H9 (cell line): ENCODE measurements at regions not wholly inside any gene's neighbourhood (a gene's known extent, or its start where the extent isn't known, plus 50 kb on each side); places are given as distances from the start of the nearest gene placed in this dataset.

Source experiments
- DNase-seq: peaks from one replicate; pipeline ENCODE4 v3.0.0-alpha.2; 2017
- H2AFZ ChIP-seq: one replicate; pipeline ENCODE4 v1.6.1; 2013; ENCODE audit warnings: mild to moderate bottlenecking, low read length, control low read depth, moderate library complexity
- H2AK5ac ChIP-seq: 2 replicates; pipeline ENCODE4 v1.6.1; 2013; ENCODE audit warnings: low read length, control low read depth, mixed read lengths; ENCODE audit not compliant: insufficient read length
- H2BK120ac ChIP-seq: one replicate; pipeline ENCODE4 v1.6.1; 2013; ENCODE audit warnings: low read depth, mild to moderate bottlenecking, low read length, control low read depth, inconsistent platforms; ENCODE audit not compliant: poor library complexity, severe bottlenecking
- H2BK12ac ChIP-seq: 2 replicates; pipeline ENCODE4 v1.6.1; 2013; ENCODE audit warnings: low read length, control low read depth, mixed read lengths, low read depth; ENCODE audit not compliant: insufficient read length
- H2BK15ac ChIP-seq: 2 replicates; pipeline ENCODE4 v1.6.1; 2013; ENCODE audit warnings: low read depth, low read length, control low read depth
- H2BK20ac ChIP-seq: one replicate; pipeline ENCODE4 v1.6.1; 2013; ENCODE audit warnings: low read depth, mild to moderate bottlenecking, low read length, control low read depth, inconsistent platforms; ENCODE audit not compliant: poor library complexity, severe bottlenecking
- H2BK5ac ChIP-seq: 2 replicates; pipeline ENCODE4 v1.6.1; 2013; ENCODE audit warnings: low read length, control low read depth, mixed read lengths; ENCODE audit not compliant: insufficient read length
- H3K14ac ChIP-seq: 2 replicates; pipeline ENCODE4 v1.6.1; 2013; ENCODE audit warnings: low read length, control low read depth; ENCODE audit not compliant: insufficient read depth
- H3K18ac ChIP-seq: 2 replicates; pipeline ENCODE4 v1.6.1; 2013; ENCODE audit warnings: low read depth, mild to moderate bottlenecking, mixed read lengths, low read length, control low read depth; ENCODE audit not compliant: insufficient read length
- H3K23ac ChIP-seq: 2 replicates; pipeline ENCODE4 v1.6.1; 2013; ENCODE audit warnings: low read length, control low read depth, mixed read lengths, low read depth; ENCODE audit not compliant: insufficient read length
- H3K23me2 ChIP-seq: 2 replicates; pipeline ENCODE4 v1.6.1; 2013; ENCODE audit warnings: low read depth, mild to moderate bottlenecking, mixed read lengths, low read length, control low read depth; ENCODE audit not compliant: insufficient read length, poor library complexity, severe bottlenecking
- H3K27ac ChIP-seq: 2 replicates; pipeline ENCODE4 v1.5.1; 2013; ENCODE audit warnings: low read length, control low read depth, mixed read lengths, low read depth; ENCODE audit not compliant: insufficient read length
- H3K27me3 ChIP-seq: 2 replicates; pipeline ENCODE4 v1.6.1; 2013; ENCODE audit warnings: low read length, control low read depth, inconsistent platforms; ENCODE audit not compliant: insufficient read depth
- H3K4ac ChIP-seq: 2 replicates; pipeline ENCODE4 v1.6.1; 2013; ENCODE audit warnings: low read depth, mild to moderate bottlenecking, control low read depth, inconsistent platforms, low read length, moderate library complexity
- H3K4me1 ChIP-seq: 2 replicates; pipeline ENCODE4 v1.6.1; 2013; ENCODE audit warnings: low read length, control low read depth, inconsistent platforms; ENCODE audit not compliant: insufficient read depth
- H3K4me2 ChIP-seq: 2 replicates; pipeline ENCODE4 v1.6.1; 2013; ENCODE audit warnings: low read length, control low read depth, mixed read lengths; ENCODE audit not compliant: insufficient read length, insufficient read depth
- H3K56ac ChIP-seq: 2 replicates; pipeline ENCODE4 v1.6.1; 2013; ENCODE audit warnings: low read depth, mild to moderate bottlenecking, mixed read lengths, low read length, control low read depth; ENCODE audit not compliant: insufficient read length
- H3K79me1 ChIP-seq: 2 replicates; pipeline ENCODE4 v1.6.1; 2013; ENCODE audit warnings: low read depth, mild to moderate bottlenecking, moderate library complexity, low read length, control low read depth, inconsistent platforms; ENCODE audit not compliant: insufficient read depth, poor library complexity, severe bottlenecking
- H3K79me2 ChIP-seq: 2 replicates; pipeline ENCODE4 v1.6.1; 2013; ENCODE audit warnings: low read length, control low read depth, inconsistent platforms; ENCODE audit not compliant: insufficient read depth
- H3K9ac ChIP-seq: 2 replicates; pipeline ENCODE4 v1.6.1; 2013; ENCODE audit warnings: low read length, control low read depth, mixed read lengths; ENCODE audit not compliant: insufficient read length; ENCODE audit errors: extremely low read depth
- H3K9me3 ChIP-seq: one replicate; pipeline ENCODE4 v1.6.1; 2013; ENCODE audit warnings: low read depth, low read length, inconsistent platforms; ENCODE audit not compliant: control insufficient read depth
- H3T11ph ChIP-seq: one replicate; pipeline ENCODE4 v1.6.1; 2013; ENCODE audit warnings: mild to moderate bottlenecking, low read length, control low read depth, inconsistent platforms
- H4K20me1 ChIP-seq: one replicate; pipeline ENCODE4 v1.6.1; 2013; ENCODE audit not compliant: control insufficient read depth, insufficient read length, insufficient read depth
- H4K5ac ChIP-seq: 2 replicates; pipeline ENCODE4 v1.6.1; 2013; ENCODE audit warnings: low read depth, mild to moderate bottlenecking, mixed read lengths, low read length, control low read depth; ENCODE audit not compliant: insufficient read length
- H4K8ac ChIP-seq: replicated peaks from 2 replicates; pipeline ENCODE4 v1.6.1; 2013; ENCODE audit warnings: low read length, control low read depth, mixed read lengths, low read depth; ENCODE audit not compliant: insufficient read length
- H4K91ac ChIP-seq: 2 replicates; pipeline ENCODE4 v1.6.1; 2013; ENCODE audit warnings: low read depth, mild to moderate bottlenecking, moderate library complexity, mixed read lengths, low read length, control low read depth; ENCODE audit not compliant: insufficient read length
- H3K27ac Mint-ChIP-seq, 3 experiments: 2 replicates in 2 of 3; 3 replicates in 1 of 3; pipeline ENCODE4 v1.8.0; 2020 to 2021; ENCODE audit warnings: mixed read lengths in 3 of 3, mild to moderate bottlenecking in 1 of 3, moderate library complexity in 1 of 3
- H3K27me3 Mint-ChIP-seq: 2 replicates; pipeline ENCODE4 v1.8.0; 2021; ENCODE audit warnings: low read depth, mild to moderate bottlenecking, moderate library complexity, mixed read lengths
- H3K36me3 Mint-ChIP-seq, 3 experiments: 2 replicates in 2 of 3; 3 replicates in 1 of 3; pipeline ENCODE4 v1.8.0; 2020 to 2021; ENCODE audit warnings: low read depth in 3 of 3, mixed read lengths in 3 of 3; ENCODE audit not compliant: insufficient read depth in 1 of 3
- H3K4me1 Mint-ChIP-seq, 2 experiments: 2 replicates each; pipeline ENCODE4 v1.8.0; 2020; ENCODE audit warnings: mixed read lengths in 2 of 2
- H3K4me3 Mint-ChIP-seq, 2 experiments: 2 replicates in 1 of 2; 3 replicates in 1 of 2; pipeline ENCODE4 v1.8.0; 2020 to 2021; ENCODE audit warnings: mild to moderate bottlenecking in 2 of 2, mixed read lengths in 2 of 2, moderate library complexity in 1 of 2
- H3K9me3 Mint-ChIP-seq, 2 experiments: 2 replicates in 1 of 2; 3 replicates in 1 of 2; pipeline ENCODE4 v1.8.0; 2020; ENCODE audit warnings: mild to moderate bottlenecking in 2 of 2, mixed read lengths in 2 of 2, moderate library complexity in 1 of 2
- WGBS: extraction: QIAGEN DNeasy Blood & Tissue Kit; methylation state at CpG from one replicate; pipeline ENCODE4 v1.1.7; 2013; ENCODE audit warnings: missing lambda C conversion rate, low lambda C conversion rate, mixed read lengths; ENCODE audit not compliant: insufficient read length; ENCODE audit errors: extremely low coverage; 5-methylcytosine and 5-hydroxymethylcytosine counted together
- TF ChIP-seq, protein P1 (sequence below): fragments of 200-600 bp; sonication (generic); conservative IDR thresholded peaks from 3 replicates; pipeline ENCODE4 v1.8.0; 2021; ENCODE audit warnings: antibody characterized with exemption, mild to moderate bottlenecking

DNA sequence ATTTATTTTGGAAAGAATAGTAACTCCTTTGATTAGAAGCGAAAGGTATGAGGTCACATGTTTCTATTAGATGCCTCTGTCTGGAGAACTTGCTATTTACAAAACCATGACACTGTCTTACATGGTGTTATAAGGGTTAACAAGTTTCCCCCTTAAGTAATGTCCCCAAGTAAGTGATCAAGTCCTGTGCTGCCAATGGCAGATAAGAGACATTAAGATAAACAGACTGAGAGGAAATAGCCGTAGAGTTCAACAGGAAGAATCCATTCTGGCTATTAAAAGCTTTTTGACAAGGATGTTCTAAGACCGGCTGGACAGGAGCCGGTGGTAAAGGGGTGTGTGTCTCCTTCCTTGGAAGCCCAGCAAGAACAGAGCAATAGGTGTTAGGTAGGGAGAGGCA, 257.5 kb downstream of the GADD45G start:
- H3K9ac ChIP-seq = no peak overlapping the region

More for the DNA sequence above, 257.5 kb downstream of the GADD45G start:
- Histone ChIP-seq H3T11ph (no peak overlapping the region), H3K23ac (no peak overlapping the region), H2BK20ac (no peak overlapping the region), H2AK5ac (no peak overlapping the region), H2BK15ac (no peak overlapping the region), H3K79me2 (no peaks in the 10 kb centered on the region), H3K18ac (no peak overlapping the region), H3K27ac (no peak overlapping the region), H3K14ac (no peak overlapping the region), H3K79me1 (no peaks in the 10 kb centered on the region), H2BK5ac (no peak overlapping the region), H4K20me1 (no peaks in the 10 kb centered on the region), H3K23me2 (no peaks in the 10 kb centered on the region), H2AFZ (no peak overlapping the region), H3K27me3 (no peaks in the 10 kb centered on the region), H4K91ac (no peak overlapping the region), H3K4me1 (no peaks in the 10 kb centered on the region), H4K8ac (no peak overlapping the region), H3K4ac (no peak overlapping the region), H2BK120ac (no peak overlapping the region), H2BK12ac (no peak overlapping the region), H4K5ac (no peak overlapping the region), H3K4me2 (no peak overlapping the region), H3K56ac (no peak overlapping the region), H3K9me3 (no peaks in the 10 kb centered on the region)
- Mint-ChIP-seq H3K36me3 (peaks cover 0 to 3% (median 2%) of the 10 kb centered on the region in 3 experiments; a peak in 2 of 7 replicates), H3K9me3 (peaks cover 3% of the 10 kb centered on the region in 2 experiments; a peak in 3 of 5 replicates), H3K27me3 (no peaks in the 10 kb centered on the region; the same call in 1 of the 2 replicates), H3K27ac (no peak overlapping the region), H3K4me3 (no peak overlapping the region), H3K4me1 (peaks cover 9 to 11% of the 10 kb centered on the region in 2 experiments; a peak in 3 of 4 replicates)
- TF ChIP-seq, protein P1, sequence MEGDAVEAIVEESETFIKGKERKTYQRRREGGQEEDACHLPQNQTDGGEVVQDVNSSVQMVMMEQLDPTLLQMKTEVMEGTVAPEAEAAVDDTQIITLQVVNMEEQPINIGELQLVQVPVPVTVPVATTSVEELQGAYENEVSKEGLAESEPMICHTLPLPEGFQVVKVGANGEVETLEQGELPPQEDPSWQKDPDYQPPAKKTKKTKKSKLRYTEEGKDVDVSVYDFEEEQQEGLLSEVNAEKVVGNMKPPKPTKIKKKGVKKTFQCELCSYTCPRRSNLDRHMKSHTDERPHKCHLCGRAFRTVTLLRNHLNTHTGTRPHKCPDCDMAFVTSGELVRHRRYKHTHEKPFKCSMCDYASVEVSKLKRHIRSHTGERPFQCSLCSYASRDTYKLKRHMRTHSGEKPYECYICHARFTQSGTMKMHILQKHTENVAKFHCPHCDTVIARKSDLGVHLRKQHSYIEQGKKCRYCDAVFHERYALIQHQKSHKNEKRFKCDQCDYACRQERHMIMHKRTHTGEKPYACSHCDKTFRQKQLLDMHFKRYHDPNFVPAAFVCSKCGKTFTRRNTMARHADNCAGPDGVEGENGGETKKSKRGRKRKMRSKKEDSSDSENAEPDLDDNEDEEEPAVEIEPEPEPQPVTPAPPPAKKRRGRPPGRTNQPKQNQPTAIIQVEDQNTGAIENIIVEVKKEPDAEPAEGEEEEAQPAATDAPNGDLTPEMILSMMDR = no peak
- DNase-seq = no peak
- WGBS = no CpG with 5 or more reads among the region's 4 CpGs
